K562 (cell line): ENCODE measurements at regions not wholly inside any gene's neighbourhood (a gene's known extent, or its start where the extent isn't known, plus 50 kb on each side); places are given as distances from the start of the nearest gene placed in this dataset.

Experiments
- HDAC8 ChIP-seq: fragments of 450-650 bp; IDR thresholded peaks from 2 replicates; pipeline ENCODE4 v1.6.1; 2016; ENCODE audit warnings: mild to moderate bottlenecking, missing genetic modification characterization, moderate library complexity, missing compliant biosample characterization
- TEAD2 ChIP-seq: fragments of 450-650 bp; IDR thresholded peaks from 2 replicates; pipeline ENCODE4 v1.6.1; 2016; ENCODE audit warnings: missing genetic modification characterization, control low read depth, missing compliant biosample characterization
- ZNF217 ChIP-seq: sonication (generic); formaldehyde crosslinking; IDR thresholded peaks from 2 replicates; pipeline ENCODE4 v1.8.0; 2022; ENCODE audit warnings: mild to moderate bottlenecking, missing genetic modification reagents
- TF ChIP-seq, protein P1 (sequence below): fragments of 450-650 bp; IDR thresholded peaks from 2 replicates; pipeline ENCODE4 v1.6.1; 2016; ENCODE audit warnings: mild to moderate bottlenecking, moderate library complexity
- TF ChIP-seq, protein P2 (sequence below): fragments of 250-450 bp; sonication (Bioruptor Pico); IDR thresholded peaks from 2 replicates; pipeline ENCODE4 v1.8.0; 2022; ENCODE audit warnings: moderate library complexity, mild to moderate bottlenecking, inconsistent platforms
- TF ChIP-seq, protein P3 (sequence below): fragments of 150-350 bp; IDR thresholded peaks from 2 replicates; pipeline ENCODE4 v1.6.1; 2014; ENCODE audit warnings: low read depth, mild to moderate bottlenecking, low read length, borderline replicate concordance
- TF ChIP-seq, protein P4 (sequence below): fragments of 200-400 bp; formaldehyde crosslinking; IDR thresholded peaks from 2 replicates; pipeline ENCODE4 v1.6.1; 2017; ENCODE audit warnings: mild to moderate bottlenecking, low read depth, low read length, moderate library complexity

DNA sequence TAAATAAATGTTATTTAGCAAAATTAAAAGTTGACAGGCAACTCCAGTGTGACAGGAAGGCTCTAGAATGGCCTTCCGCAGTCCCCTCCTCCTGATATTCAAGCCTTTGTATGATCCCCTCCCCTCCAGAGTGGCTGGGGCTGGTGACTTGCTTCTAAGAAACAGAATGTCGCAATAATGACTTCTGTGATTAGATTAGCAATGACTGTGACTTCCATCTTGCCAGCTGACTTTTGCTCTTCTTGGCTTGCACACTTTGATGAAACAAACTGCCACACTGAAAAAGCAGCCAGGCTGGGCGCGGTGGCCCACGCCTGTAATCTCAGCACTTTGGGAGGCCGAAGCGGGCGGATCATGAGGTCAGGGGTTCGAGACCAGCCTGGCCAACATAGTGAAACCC is 106.5 kb upstream of the LARP1 start (continued):
- TF ChIP-seq, protein P1, sequence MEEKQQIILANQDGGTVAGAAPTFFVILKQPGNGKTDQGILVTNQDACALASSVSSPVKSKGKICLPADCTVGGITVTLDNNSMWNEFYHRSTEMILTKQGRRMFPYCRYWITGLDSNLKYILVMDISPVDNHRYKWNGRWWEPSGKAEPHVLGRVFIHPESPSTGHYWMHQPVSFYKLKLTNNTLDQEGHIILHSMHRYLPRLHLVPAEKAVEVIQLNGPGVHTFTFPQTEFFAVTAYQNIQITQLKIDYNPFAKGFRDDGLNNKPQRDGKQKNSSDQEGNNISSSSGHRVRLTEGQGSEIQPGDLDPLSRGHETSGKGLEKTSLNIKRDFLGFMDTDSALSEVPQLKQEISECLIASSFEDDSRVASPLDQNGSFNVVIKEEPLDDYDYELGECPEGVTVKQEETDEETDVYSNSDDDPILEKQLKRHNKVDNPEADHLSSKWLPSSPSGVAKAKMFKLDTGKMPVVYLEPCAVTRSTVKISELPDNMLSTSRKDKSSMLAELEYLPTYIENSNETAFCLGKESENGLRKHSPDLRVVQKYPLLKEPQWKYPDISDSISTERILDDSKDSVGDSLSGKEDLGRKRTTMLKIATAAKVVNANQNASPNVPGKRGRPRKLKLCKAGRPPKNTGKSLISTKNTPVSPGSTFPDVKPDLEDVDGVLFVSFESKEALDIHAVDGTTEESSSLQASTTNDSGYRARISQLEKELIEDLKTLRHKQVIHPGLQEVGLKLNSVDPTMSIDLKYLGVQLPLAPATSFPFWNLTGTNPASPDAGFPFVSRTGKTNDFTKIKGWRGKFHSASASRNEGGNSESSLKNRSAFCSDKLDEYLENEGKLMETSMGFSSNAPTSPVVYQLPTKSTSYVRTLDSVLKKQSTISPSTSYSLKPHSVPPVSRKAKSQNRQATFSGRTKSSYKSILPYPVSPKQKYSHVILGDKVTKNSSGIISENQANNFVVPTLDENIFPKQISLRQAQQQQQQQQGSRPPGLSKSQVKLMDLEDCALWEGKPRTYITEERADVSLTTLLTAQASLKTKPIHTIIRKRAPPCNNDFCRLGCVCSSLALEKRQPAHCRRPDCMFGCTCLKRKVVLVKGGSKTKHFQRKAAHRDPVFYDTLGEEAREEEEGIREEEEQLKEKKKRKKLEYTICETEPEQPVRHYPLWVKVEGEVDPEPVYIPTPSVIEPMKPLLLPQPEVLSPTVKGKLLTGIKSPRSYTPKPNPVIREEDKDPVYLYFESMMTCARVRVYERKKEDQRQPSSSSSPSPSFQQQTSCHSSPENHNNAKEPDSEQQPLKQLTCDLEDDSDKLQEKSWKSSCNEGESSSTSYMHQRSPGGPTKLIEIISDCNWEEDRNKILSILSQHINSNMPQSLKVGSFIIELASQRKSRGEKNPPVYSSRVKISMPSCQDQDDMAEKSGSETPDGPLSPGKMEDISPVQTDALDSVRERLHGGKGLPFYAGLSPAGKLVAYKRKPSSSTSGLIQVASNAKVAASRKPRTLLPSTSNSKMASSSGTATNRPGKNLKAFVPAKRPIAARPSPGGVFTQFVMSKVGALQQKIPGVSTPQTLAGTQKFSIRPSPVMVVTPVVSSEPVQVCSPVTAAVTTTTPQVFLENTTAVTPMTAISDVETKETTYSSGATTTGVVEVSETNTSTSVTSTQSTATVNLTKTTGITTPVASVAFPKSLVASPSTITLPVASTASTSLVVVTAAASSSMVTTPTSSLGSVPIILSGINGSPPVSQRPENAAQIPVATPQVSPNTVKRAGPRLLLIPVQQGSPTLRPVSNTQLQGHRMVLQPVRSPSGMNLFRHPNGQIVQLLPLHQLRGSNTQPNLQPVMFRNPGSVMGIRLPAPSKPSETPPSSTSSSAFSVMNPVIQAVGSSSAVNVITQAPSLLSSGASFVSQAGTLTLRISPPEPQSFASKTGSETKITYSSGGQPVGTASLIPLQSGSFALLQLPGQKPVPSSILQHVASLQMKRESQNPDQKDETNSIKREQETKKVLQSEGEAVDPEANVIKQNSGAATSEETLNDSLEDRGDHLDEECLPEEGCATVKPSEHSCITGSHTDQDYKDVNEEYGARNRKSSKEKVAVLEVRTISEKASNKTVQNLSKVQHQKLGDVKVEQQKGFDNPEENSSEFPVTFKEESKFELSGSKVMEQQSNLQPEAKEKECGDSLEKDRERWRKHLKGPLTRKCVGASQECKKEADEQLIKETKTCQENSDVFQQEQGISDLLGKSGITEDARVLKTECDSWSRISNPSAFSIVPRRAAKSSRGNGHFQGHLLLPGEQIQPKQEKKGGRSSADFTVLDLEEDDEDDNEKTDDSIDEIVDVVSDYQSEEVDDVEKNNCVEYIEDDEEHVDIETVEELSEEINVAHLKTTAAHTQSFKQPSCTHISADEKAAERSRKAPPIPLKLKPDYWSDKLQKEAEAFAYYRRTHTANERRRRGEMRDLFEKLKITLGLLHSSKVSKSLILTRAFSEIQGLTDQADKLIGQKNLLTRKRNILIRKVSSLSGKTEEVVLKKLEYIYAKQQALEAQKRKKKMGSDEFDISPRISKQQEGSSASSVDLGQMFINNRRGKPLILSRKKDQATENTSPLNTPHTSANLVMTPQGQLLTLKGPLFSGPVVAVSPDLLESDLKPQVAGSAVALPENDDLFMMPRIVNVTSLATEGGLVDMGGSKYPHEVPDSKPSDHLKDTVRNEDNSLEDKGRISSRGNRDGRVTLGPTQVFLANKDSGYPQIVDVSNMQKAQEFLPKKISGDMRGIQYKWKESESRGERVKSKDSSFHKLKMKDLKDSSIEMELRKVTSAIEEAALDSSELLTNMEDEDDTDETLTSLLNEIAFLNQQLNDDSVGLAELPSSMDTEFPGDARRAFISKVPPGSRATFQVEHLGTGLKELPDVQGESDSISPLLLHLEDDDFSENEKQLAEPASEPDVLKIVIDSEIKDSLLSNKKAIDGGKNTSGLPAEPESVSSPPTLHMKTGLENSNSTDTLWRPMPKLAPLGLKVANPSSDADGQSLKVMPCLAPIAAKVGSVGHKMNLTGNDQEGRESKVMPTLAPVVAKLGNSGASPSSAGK, result no peak
- TF ChIP-seq, protein P2, sequence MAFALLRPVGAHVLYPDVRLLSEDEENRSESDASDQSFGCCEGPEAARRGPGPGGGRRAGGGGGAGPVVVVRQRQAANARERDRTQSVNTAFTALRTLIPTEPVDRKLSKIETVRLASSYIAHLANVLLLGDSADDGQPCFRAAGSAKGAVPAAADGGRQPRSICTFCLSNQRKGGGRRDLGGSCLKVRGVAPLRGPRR (CRISPR knock-in tag), result no peak
- no peak for TF ChIP-seq TEAD2 (tag)
- TF ChIP-seq HDAC8 (tag), result no peak
- TF ChIP-seq, protein P3, sequence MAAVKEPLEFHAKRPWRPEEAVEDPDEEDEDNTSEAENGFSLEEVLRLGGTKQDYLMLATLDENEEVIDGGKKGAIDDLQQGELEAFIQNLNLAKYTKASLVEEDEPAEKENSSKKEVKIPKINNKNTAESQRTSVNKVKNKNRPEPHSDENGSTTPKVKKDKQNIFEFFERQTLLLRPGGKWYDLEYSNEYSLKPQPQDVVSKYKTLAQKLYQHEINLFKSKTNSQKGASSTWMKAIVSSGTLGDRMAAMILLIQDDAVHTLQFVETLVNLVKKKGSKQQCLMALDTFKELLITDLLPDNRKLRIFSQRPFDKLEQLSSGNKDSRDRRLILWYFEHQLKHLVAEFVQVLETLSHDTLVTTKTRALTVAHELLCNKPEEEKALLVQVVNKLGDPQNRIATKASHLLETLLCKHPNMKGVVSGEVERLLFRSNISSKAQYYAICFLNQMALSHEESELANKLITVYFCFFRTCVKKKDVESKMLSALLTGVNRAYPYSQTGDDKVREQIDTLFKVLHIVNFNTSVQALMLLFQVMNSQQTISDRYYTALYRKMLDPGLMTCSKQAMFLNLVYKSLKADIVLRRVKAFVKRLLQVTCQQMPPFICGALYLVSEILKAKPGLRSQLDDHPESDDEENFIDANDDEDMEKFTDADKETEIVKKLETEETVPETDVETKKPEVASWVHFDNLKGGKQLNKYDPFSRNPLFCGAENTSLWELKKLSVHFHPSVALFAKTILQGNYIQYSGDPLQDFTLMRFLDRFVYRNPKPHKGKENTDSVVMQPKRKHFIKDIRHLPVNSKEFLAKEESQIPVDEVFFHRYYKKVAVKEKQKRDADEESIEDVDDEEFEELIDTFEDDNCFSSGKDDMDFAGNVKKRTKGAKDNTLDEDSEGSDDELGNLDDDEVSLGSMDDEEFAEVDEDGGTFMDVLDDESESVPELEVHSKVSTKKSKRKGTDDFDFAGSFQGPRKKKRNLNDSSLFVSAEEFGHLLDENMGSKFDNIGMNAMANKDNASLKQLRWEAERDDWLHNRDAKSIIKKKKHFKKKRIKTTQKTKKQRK, result no peak
- TF ChIP-seq, protein P4, sequence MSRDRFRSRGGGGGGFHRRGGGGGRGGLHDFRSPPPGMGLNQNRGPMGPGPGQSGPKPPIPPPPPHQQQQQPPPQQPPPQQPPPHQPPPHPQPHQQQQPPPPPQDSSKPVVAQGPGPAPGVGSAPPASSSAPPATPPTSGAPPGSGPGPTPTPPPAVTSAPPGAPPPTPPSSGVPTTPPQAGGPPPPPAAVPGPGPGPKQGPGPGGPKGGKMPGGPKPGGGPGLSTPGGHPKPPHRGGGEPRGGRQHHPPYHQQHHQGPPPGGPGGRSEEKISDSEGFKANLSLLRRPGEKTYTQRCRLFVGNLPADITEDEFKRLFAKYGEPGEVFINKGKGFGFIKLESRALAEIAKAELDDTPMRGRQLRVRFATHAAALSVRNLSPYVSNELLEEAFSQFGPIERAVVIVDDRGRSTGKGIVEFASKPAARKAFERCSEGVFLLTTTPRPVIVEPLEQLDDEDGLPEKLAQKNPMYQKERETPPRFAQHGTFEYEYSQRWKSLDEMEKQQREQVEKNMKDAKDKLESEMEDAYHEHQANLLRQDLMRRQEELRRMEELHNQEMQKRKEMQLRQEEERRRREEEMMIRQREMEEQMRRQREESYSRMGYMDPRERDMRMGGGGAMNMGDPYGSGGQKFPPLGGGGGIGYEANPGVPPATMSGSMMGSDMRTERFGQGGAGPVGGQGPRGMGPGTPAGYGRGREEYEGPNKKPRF, result no peak
- TF ChIP-seq ZNF217 (CRISPR knock-in tag), result no peak
